ENCODE measurements at regions not wholly inside any gene's neighbourhood (a gene's known extent, or its start where the extent isn't known, plus 50 kb on each side); places are given as distances from the start of the nearest gene placed in this dataset.

DNA sequence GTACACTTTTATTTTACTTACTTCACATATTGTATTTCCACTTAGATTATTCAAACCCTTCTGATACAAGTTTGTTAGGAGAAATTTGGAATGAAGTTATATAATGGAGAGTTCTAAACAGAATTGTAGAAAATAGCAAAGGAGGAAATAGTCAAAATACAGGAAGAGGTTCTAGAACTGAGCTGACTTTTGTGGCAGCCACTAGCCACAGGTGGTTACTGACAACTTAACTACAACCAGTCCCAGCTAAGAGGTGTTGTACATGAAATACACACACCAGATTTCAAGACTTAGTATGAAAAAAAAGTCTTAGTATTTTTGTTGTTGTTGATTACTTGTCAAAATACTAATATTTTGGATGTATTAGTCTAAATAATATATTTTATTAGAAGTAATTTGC, 727.4 kb upstream of the CITED2 start:
- H3K4me1 Mint-ChIP-seq: peaks cover 7% of the 10 kb centered on the region
- ATAC-seq (peak; percentile 67), DNase-seq (ENCODE audit: low spot score in 2 of 2) (no peak)
- no peaks in the 10 kb centered on the region for H3K36me3 Mint-ChIP-seq
- no peak overlapping the region for H3K4me3 Mint-ChIP-seq
- peak overlapping the region; percentile 9 for H3K27ac Mint-ChIP-seq
- no peaks in the 10 kb centered on the region for H3K9me3 Mint-ChIP-seq

DNA sequence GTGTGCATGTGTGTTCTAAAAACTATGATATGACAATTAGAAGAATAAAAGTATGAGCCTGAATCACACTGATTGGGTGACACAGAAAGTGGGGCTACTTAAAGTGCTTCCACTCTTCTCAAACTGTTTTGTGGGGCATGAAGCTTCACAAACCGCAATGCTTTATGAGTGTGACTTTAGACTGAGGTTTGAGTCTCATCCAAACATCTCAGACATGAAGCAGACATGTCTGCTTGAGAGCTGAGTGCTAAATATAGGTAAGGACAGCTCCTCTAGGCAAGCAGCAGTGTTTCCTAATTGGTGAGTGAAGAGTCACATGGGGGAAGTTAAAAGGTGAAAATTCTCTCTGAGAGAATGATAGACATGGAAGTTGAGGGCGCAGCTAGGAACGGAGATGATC, 726.9 kb upstream of the CITED2 start:
- DNase-seq (ENCODE audit: low spot score in 2 of 2): no peak
- no peak overlapping the region for H3K4me3 Mint-ChIP-seq
- no peaks in the 10 kb centered on the region for H3K9me3 Mint-ChIP-seq
- peak; percentile 89 for ATAC-seq
- peaks cover 7% of the 10 kb centered on the region for H3K4me1 Mint-ChIP-seq
- peak overlapping the region; percentile 9 for H3K27ac Mint-ChIP-seq
- H3K36me3 Mint-ChIP-seq: no peaks in the 10 kb centered on the region

DNA sequence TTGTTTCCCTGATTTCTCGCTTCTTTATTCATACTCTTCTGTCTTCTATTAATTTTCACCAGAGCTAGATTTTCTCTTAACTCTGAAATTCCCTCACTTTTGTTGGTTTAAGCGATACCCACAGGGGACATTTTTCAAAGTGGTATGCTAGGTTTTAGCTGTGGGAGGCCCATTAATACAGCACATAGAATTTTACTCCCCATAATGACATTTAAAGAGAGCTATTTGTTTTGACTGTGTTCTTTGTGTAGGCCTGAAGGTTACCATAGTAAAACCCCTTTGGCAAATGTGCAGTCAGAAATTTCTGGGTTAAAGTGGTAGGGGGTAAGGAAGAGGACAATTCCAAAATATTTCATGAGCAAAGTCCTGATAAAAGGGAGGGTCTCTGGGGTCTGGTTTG, 721.1 kb upstream of the CITED2 start:
- Mint-ChIP-seq H3K4me1 (no peaks in the 10 kb centered on the region), H3K9me3 (no peaks in the 10 kb centered on the region), H3K27ac (no peak overlapping the region), H3K36me3 (no peaks in the 10 kb centered on the region), H3K4me3 (no peak overlapping the region)
- ATAC-seq: no peak
- DNase-seq (ENCODE audit: low spot score in 2 of 2): no peak

DNA sequence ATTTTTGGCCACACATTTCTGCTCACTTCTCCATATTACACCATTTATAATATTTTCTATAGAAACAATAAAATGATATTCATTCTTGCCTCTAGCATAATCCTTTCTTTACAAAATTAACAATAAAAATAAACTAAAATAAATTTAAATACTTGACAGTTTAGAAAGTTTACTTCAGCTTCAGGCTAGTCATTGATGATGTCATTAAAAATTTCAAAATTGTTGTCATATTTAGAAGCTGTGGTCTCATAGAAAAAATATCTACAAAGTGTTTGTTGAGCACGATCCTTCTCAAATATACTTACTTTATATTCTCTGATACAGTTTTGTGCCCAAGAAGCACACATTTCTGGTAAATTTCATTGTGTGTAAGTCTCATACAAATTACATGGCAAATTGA, 717.4 kb upstream of the CITED2 start:
- Mint-ChIP-seq H3K4me3 (no peak overlapping the region), H3K36me3 (no peaks in the 10 kb centered on the region), H3K9me3 (no peaks in the 10 kb centered on the region), H3K4me1 (no peaks in the 10 kb centered on the region), H3K27ac (no peak overlapping the region)
- ATAC-seq (no peak), DNase-seq (ENCODE audit: low spot score in 2 of 2) (no peak)

DNA sequence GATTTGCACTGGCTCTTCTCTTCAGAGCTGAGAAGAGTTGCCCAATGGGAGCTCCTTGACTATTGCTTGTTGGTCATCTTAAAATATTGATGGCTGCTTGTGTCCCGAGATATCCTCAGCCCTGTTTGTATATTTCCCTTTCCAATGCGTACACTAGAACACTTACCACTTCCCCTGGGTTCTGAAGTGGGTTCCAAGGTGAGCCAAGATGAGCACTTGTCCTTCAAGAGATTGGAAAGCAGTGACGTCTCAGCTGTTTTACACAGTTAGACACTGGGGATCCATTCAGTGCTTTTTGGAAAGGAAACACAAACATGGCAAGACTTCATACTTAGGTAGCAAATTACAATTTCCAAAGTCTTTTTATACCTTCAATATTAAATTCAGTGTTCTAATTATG, 716.4 kb upstream of the CITED2 start:
- Mint-ChIP-seq H3K9me3 (no peaks in the 10 kb centered on the region), H3K4me3 (no peak overlapping the region), H3K4me1 (no peaks in the 10 kb centered on the region), H3K27ac (no peak overlapping the region), H3K36me3 (no peaks in the 10 kb centered on the region)
- no peak for DNase-seq (ENCODE audit: low spot score in 2 of 2)
- ATAC-seq: no peak

DNA sequence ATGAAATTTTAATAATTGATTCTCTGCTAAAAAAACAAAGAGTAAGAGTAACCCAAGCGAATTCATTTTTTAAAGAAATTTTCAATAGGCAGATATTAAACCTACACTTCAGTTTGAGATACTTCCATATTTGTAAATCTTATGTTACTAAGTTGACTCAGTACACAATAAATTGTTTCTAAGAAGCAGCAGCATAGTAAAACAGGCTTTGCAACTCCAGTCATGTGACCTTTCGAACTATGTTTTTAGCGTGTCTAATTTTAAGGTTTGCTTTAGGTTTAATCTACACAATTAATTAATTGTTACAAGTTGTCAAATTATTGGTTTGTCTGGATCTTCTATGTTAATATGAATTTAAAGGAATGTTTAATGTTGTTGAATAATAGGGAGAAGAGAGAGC, 708.9 kb upstream of the CITED2 start:
- no peak for DNase-seq (ENCODE audit: low spot score in 2 of 2)
- Mint-ChIP-seq H3K4me1 (no peaks in the 10 kb centered on the region), H3K9me3 (no peaks in the 10 kb centered on the region), H3K27ac (no peak overlapping the region), H3K4me3 (no peak overlapping the region), H3K36me3 (no peaks in the 10 kb centered on the region)
- no peak for ATAC-seq

DNA sequence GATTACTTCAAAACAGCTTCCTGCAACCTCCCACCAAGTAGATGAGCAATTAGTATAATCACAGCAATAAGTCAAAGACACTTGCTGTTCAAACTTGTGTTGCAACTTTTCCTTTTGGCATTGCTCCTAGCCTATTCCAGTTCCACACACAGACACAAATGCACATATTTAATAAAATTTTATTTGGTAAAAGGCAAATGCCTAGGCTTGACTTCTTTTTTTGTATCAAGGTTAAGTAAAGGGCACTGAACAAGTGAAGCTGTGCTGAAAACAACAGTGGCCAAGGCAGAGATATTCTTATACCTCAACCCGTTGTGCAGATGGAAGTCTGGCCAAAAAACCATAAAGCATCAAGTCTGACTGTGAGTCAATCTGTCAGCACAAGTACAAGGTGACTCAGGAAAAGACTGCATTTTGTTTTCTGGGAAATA, 708.4 kb upstream of the CITED2 start:
- Mint-ChIP-seq H3K4me1 (no peaks in the 10 kb centered on the region), H3K4me3 (no peak overlapping the region), H3K36me3 (no peaks in the 10 kb centered on the region), H3K27ac (no peak overlapping the region), H3K9me3 (no peaks in the 10 kb centered on the region)
- ATAC-seq (no peak), DNase-seq (ENCODE audit: low spot score in 2 of 2) (no peak)

DNA sequence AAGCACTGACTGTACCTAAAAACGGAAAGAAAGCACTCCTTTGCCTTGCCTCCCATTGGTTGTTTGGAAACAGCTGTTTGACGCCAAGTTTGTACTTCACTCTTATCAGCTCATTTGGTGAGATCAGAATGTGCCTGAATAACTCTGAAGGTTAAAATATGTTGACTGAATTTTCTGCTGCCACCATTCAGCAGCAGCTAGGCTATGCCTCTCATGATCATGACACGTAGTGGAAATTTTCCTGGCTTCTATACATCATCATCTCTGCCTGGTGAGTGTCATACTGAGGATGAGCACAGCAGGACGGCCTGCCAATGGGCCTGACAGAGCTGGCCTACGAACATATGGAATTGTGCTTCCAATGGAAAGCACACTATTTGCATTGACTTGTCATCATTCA, 704.9 kb upstream of the CITED2 start:
- no peaks in the 10 kb centered on the region for H3K4me1 Mint-ChIP-seq
- no peaks in the 10 kb centered on the region for H3K36me3 Mint-ChIP-seq
- H3K4me3 Mint-ChIP-seq: no peak overlapping the region
- no peaks in the 10 kb centered on the region for H3K9me3 Mint-ChIP-seq
- ATAC-seq (no peak), DNase-seq (ENCODE audit: low spot score in 2 of 2) (no peak)
- no peak overlapping the region for H3K27ac Mint-ChIP-seq

DNA sequence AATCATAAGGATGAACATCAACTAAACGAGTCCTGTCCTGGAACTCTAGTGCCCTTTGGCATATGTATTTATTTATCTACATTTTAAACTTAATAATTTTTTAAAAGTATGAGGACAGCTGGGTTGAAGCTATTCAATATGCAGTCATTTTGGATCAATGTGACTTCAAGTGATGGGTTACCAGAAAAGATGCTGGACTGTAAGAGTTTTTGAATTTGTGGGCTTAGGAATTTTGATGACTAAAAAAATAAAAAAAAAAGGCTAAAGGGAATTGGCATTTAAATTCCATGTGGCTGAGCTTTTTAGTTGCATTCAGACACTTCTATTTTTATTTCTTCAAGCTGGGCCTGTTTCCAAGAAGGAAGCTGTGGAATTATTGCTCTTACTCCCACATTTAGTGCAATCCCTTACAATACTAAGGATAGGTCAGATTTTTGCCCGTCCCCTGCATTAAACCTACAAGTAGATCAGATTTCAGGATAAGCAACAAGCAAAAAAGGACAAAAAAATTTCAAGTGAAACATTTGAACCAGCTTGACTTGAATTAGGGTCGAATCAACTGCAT, 704.2 kb upstream of the CITED2 start:
- no peaks in the 10 kb centered on the region for H3K9me3 Mint-ChIP-seq
- no peak for ATAC-seq
- H3K4me3 Mint-ChIP-seq: no peak overlapping the region
- no peak for DNase-seq (ENCODE audit: low spot score in 2 of 2)
- no peak overlapping the region for H3K27ac Mint-ChIP-seq
- H3K4me1 Mint-ChIP-seq: no peaks in the 10 kb centered on the region
- no peaks in the 10 kb centered on the region for H3K36me3 Mint-ChIP-seq

DNA sequence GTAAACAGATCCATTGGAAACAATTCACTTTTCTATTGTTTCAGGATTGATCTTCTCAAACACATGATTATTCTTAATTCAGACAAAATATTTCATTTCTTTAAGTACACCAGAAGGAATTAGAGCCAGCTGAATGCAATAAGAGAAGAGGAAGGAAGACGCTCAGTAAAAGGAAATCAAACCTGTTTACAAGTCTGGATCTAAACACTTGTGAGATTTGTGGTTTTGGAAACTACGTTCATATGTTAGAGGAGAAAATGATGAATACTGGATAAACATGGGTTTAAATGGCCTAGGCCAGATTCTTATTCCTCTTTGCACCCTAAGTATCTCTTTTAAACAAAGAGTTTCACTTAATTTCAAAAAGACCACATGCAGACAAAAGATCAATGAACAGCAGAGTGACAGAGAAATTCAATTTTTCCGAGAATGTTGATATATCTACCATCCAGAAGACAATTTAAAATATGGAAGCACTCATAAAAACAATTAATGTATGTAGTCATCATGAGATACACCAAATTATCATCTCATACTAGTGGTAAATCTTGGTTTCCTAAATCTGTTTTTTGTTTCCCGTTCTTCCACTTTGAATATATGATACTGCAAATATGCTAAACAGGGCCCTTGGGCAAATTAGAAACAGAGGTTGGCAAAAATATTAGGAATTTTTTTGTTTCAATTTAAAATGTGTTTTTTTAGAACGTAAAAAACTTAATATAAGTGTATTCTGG, 703.5 kb upstream of the CITED2 start:
- no peaks in the 10 kb centered on the region for H3K4me1 Mint-ChIP-seq
- H3K9me3 Mint-ChIP-seq: no peaks in the 10 kb centered on the region
- H3K36me3 Mint-ChIP-seq: no peaks in the 10 kb centered on the region
- no peak overlapping the region for H3K4me3 Mint-ChIP-seq
- ATAC-seq: no peak
- DNase-seq (ENCODE audit: low spot score in 2 of 2): no peak
- no peak overlapping the region for H3K27ac Mint-ChIP-seq

DNA sequence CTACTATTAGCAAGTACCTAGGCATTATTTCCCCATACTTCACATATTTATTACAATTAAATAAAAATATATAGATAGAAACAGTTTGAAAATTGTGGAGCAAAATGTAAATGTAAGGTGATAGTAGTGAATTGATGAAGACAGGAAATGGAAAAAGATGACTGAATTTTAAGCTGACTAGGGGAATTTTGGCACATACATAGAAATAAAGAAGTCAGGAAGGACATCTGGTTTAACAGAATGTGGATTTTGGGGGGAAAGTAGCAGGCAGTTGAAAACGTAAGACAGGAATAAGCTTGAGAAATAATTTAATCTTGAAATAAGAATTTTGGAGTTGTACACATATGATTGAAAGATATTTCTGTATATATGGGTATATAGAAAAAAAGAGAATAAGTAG, 701.7 kb upstream of the CITED2 start:
- no peaks in the 10 kb centered on the region for H3K9me3 Mint-ChIP-seq
- DNase-seq (ENCODE audit: low spot score in 2 of 2) (no peak), ATAC-seq (no peak)
- no peaks in the 10 kb centered on the region for H3K4me1 Mint-ChIP-seq
- no peak overlapping the region for H3K4me3 Mint-ChIP-seq
- H3K36me3 Mint-ChIP-seq: no peaks in the 10 kb centered on the region
- no peak overlapping the region for H3K27ac Mint-ChIP-seq

DNA sequence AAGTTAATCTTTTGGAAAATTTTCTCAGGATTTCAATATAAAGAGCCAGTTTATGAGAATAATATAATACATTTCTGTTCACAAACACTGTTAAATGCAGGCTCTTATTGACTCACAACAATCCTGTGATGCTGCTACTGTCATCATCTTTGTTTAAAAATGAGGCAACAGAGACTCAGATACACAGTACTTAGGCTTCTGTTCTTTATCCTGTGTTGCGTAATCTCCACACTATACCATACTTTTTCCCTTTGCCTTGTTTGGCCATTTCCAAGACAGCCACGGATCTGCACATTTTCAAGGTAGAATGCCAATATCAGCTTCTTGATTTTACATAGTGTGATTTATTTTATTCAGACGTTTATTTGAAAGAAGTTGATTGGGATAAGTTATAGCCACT, 699.0 kb upstream of the CITED2 start:
- Mint-ChIP-seq H3K27ac (no peak overlapping the region), H3K36me3 (no peaks in the 10 kb centered on the region), H3K4me1 (no peaks in the 10 kb centered on the region), H3K9me3 (no peaks in the 10 kb centered on the region), H3K4me3 (no peak overlapping the region)
- ATAC-seq (no peak), DNase-seq (ENCODE audit: low spot score in 2 of 2) (no peak)

DNA sequence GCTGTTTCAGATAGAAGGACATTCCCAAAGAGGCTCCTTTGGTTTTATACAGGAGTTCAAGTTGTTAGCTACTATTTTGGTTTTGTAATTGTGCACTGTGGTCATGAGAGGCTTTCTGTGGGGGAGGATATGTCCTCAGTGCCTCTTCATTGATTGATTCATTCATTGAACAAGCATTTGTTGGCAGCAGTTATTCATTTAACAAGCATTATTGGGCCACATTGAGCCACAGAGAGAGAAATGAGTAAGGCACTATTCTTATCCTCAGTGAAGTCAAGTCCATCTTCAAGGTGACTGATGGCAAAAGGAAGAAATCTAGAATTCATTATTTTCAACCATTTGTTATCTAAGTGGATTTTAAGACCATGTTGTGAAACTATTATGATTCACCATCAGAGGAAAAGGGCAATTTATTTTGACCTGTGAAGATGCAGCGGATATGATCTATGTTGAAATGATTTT, 697.2 kb upstream of the CITED2 start:
- ATAC-seq: peak; percentile 37
- Mint-ChIP-seq H3K9me3 (no peaks in the 10 kb centered on the region), H3K4me1 (no peaks in the 10 kb centered on the region), H3K36me3 (no peaks in the 10 kb centered on the region), H3K4me3 (no peak overlapping the region), H3K27ac (no peak overlapping the region)
- no peak for DNase-seq (ENCODE audit: low spot score in 2 of 2)

DNA sequence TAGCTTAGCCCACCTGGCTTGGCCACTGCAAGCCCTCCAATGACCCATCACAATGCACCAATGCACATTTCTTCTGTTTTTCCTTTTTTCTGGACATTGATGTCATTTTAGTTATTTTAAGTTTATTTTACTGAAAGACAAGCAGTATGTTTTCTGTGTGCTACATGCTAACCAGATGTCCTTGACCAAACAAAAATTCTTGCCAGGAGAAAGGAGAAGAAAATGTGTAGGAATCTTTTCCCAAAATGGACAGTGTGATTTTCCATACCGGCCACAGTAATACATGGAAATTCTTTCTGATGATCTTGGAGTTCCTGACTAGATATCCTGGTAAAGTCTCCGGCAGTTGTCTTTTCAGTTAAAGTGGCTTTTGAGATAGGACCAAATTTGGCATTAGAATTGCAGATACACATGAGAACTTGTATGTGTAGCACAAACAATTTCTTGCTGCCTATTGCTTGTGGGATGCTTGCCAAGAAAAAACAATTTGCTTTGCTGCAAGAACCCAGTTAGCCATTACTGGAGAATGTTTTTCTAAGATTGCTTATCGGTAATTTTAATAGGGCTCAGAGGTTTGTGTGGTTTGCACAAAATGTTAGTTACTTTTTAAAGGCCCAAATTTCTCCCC, 696.5 kb upstream of the CITED2 start:
- Mint-ChIP-seq H3K4me3 (no peak overlapping the region), H3K27ac (no peak overlapping the region), H3K9me3 (no peaks in the 10 kb centered on the region), H3K4me1 (no peaks in the 10 kb centered on the region), H3K36me3 (no peaks in the 10 kb centered on the region)
- ATAC-seq (no peak), DNase-seq (ENCODE audit: low spot score in 2 of 2) (no peak)

DNA sequence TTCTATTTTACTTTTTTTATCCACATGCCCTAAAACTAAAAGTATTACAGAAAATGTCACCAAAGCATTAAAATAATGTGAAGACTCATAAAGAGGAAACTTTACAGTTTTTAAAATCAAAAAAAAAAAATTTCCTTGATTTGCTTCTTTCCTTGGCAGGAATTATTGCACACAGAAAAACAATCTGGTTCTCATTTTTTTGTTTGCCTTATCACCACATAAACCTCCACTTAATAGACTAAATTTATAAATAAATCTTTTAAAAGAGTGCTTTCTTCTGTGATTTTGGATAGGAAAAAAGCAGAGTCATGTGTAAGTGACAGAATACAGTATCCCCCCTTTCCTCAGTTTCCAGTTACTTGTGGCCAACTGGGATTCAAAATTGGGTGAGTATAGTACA, 695.1 kb upstream of the CITED2 start:
- Mint-ChIP-seq H3K4me3 (no peak overlapping the region), H3K36me3 (no peaks in the 10 kb centered on the region), H3K9me3 (no peaks in the 10 kb centered on the region), H3K4me1 (no peaks in the 10 kb centered on the region), H3K27ac (no peak overlapping the region)
- ATAC-seq (no peak), DNase-seq (ENCODE audit: low spot score in 2 of 2) (no peak)

DNA sequence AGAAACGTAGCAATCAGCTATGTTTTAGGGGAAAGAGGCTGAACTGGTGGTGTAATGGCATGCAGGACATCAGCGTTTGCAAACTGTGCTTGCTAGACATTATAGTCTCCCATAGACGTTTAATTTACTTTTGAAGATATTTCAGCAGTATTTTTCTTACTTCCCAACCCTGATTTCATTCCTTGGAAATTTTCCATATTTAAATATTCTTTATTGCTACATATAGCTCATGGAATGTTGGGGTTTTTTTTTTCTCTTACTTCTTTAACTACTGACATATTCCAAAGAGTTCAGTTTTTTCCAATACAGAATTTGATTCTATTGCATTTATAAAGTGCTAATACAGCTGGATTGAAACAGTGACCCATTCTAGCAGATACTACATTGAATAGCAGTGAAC, 694.4 kb upstream of the CITED2 start:
- H3K36me3 Mint-ChIP-seq: no peaks in the 10 kb centered on the region
- DNase-seq (ENCODE audit: low spot score in 2 of 2): no peak
- ATAC-seq: no peak
- no peaks in the 10 kb centered on the region for H3K4me1 Mint-ChIP-seq
- no peak overlapping the region for H3K27ac Mint-ChIP-seq
- no peak overlapping the region for H3K4me3 Mint-ChIP-seq
- no peaks in the 10 kb centered on the region for H3K9me3 Mint-ChIP-seq
